ENCODE measurements at regions not wholly inside any gene's neighbourhood (a gene's known extent, or its start where the extent isn't known, plus 50 kb on each side); places are given as distances from the start of the nearest gene placed in this dataset.

- TF ChIP-seq POLR2A (IDR thresholded peaks at IDR 0.05; ENCODE audit: low read length) (no peak), KDM1A (IDR thresholded peaks at IDR 0.05; ENCODE audit: low read depth) (no peak)
These were observed 195.2 kb upstream of the MME start for GRCh38 chr3:154884952-154885351.

All from A549 (cell line).